ENCODE measurements at regions not wholly inside any gene's neighbourhood (a gene's known extent, or its start where the extent isn't known, plus 50 kb on each side); places are given as distances from the start of the nearest gene placed in this dataset.

DNA sequence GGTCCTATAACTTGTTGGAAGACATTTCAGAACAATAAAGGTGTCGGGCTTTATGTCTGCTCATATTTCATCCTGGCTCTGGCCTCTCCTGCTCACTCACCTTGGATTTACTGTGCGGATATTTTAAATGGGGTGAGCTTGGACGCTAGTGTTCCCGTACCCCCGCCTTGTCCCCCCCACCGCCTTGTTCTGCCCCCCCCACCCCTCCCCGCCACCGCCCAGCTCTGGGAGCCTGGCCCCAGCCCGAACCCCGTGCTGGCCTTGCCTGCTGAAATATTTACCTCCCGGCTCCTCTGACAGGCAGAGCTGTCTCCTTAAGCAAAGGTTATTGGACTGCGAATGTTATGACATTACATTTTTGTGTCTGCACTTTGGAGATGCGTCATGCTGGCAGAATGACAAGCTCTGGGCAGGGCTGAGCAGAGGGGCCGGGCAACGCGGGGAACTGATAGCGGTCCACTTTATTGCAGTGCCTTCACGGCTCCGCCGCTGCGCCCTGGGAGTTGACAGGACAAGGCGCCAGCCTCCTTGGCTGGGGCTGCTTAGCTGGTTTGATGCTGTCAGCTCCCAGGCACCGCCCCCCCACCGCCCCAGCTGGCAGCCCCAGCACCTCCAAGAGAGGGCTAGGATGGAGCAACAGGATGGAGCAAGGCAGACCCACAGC is 222.5 kb upstream of the GSE1 start:
- DNase-seq (ENCODE audit: low read depth): peak; percentile 85

GRCh38 chr16:85391175-85391707 is 221.9 kb upstream of the GSE1 start:
- DNase-seq (ENCODE audit: low read depth): no peak

- no peak for DNase-seq (ENCODE audit: low read depth)
Measured at GRCh38 chr16:85391769-85392583, 221.1 kb upstream of the GSE1 start.

DNA sequence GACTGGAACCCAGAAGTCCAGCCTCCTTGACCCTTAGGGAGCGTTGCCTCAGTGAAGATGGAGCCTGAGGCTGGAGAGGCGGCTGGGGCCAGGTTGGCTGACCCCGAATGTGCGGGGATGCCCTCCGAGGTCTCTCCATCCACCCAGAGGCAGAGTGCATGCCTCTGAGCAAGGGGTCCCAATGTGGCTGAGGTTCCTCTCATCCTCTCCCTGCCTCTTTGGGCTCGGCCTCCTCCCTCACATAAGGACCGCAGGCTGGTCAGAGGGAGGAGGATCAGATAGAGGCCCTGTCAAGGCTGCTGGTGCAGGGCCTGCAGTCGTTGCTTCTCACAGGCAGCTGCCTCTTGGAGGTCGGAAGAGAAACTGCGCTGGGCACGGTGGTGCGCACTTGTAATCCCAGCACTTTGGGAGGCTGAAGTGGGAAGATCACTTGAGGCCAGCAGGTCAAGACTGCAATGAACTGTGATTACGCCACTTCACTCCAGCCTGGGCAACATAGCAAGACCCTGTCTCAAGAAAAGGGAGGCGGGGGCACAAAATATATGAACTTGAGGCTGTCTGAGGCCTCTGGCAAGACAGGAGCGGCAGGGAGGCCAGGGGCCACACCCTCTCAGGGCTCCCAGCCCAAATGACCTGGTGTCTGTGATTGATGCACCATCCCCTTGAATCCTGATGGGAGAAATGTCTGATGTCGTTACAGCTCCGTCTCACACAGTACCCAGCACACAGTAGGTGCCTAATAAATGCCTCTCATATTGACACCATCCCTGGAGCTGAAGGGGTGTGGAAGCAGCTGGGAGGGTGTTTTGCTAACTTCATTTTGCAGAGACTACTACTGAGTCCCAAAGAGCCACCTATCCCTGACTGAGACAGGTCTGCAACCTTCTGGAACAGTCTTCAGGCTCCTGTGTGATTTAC is 220.1 kb upstream of the GSE1 start:
- DNase-seq (ENCODE audit: low read depth): no peak

DNA sequence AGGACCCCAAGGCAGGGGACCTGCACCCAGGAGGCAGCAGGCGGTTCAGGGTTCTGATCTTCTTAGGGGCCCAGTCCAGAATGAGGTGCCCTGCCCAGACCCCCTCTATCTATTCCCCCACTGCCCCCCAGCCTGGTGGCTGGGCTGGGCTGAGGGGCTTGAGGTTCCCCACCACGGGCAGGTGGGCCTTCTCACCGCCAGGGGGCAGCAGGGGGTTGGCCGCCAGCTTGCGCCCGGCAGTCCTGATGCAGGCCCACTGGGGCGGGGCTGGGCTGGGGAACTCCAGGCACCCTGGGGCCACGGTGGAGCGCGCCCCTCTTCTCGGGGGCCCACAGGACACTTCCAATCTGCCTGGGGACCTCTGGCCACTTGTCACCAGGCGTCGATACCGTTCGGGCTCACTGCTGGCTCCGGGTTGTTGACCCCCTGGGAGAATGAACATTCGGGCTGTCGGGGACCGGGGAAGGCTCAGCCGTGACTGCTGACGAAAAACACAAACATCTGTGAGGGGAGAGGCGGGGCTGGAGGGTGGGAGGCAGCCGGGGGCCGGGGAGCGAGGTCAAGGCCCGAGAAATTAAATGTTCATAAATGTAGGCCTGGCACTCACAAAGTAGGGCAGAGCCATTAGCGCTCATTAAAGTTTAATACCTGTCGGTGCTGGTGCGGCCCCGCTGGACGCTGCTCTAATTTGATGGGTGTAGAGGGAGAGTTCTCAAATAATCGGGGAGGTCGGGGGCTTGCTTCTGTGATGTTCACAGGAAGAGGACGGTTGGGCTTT is 219.3 kb upstream of the GSE1 start:
- DNase-seq (ENCODE audit: low read depth): peak; percentile 15

DNA sequence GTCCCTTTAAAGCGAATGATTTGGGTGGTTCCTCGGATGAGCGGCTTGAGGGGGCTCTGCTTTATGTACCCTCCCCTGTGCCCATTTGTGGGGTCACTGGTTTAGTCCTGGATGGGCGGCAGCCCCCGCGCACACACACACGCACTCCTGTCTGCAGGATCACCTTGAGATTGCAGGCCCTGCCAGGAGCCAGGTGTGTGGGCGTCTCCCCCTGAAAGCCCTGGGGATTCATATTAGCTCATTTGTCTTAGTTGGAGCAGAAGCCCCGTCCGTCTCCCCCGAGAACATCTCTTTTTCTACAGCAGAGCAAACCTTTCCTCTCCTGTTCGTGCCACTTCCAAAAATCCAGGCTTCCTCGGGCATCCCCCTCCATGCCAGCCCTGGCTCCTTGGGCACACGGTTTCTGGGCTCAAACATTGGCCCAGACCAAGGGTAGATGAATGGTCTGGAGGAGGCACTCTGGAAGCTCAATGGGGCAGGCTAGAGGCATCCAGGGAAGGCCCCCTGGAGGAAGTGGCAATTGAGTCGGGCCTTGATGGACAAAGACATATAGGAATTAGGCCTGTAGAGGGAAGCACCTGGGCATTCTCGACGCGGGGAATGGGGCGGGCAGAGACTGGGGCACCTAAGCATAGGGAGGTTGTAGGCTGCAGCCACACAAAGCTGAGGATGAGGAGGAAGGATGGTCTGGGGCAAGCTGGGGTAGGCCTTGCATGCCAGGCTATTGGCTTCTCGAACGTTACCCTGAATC is 218.5 kb upstream of the GSE1 start:
- DNase-seq (ENCODE audit: low read depth): no peak

- peak; percentile 98 for DNase-seq (ENCODE audit: low read depth)
Measured at GRCh38 chr16:85395207-85395912, 217.8 kb upstream of the GSE1 start.

DNA sequence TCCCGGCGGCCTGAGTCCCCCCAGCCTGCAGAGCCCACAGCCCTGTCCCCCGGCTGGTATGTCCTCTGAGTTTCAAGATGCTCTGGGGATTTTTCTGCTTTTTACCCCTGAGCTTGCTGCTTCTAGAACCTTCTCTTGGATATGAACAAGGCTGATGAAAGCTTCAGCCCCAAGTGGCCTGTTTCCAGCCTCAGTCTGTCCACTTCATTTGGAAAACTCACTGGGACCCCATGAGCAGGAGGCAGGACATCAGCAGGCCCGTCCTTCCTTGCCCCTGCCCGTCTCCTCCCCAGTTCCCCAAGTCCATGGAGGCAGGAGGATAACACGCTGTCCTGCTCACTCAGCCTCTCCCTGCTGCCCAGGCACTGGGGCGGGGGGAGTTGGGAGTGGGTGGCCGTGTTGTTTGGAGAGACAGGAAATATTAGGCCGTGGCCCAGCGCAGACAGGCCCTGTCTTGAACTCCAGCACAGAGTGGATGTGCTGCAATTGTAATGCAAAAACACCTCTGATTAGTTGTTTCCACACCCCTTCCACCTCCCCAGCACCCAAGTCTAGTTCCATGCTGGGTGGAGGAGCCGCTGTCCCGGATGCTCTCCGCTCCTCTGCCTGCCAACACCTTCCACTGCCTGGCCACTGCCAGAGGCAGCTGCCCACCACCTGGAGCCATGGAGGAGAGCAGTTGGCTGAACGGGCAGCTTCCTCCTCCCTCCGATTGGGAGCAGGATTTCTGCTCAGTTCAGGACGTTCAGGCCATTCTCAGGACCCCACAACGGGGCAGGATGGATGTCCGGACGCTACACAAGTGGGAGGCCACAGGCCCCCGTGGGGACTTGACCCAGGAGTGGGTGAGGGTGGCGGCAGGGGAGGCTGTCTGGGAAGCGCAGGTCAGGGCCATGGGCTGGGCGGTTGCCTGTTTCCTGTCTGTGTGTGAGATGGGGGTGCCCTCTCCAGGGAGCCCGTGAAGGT is 216.9 kb upstream of the GSE1 start:
- peak; percentile 10 for DNase-seq (ENCODE audit: low read depth)

DNA sequence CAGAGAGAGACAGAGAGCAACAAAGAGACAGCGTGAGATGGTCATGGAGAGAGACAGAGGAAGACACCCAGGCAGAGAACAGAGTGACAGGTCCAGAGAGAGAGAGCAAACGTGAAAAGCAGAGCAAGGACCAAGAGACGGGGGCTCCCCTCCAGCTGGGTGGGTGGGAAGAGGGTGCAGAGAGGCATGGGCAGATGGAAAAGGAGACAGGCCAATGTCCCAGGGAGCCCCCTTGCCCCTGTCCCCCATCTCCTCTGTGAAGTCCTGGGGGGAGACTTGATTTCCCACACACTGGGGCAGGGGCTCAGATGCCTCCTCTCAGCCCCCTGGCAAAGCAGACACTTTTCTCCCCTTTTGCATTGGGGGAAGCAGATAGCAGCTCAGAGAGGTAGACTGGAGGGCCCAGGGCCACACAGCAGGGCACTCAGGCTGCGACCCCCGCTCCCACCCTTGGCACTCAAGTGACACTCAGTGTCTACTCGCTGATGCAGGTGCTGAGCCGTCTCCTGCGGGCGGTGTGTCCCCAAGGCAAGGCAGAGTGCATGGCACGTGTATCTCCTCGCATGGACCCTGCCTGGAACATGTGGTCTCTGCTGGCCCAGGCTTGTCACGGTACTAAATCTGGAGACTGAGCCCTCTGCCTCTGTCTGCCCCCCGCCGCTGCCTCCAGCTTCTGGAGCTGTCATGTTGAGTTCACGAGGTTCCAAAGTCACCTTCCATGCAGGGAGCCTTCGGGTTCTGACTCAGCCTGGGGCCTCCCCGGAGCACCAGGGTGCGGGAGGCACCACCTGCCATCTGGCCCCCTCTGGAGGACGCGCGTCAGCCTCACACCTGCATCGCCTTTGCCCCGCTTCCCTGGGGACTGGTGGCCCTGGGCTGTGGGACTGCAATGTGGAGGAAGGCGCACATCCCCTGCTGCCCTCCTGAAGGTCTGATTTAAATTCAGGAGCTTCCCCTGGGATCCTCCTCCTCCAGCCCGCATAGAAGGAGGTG is 215.9 kb upstream of the GSE1 start:
- DNase-seq (ENCODE audit: low read depth): no peak

DNA sequence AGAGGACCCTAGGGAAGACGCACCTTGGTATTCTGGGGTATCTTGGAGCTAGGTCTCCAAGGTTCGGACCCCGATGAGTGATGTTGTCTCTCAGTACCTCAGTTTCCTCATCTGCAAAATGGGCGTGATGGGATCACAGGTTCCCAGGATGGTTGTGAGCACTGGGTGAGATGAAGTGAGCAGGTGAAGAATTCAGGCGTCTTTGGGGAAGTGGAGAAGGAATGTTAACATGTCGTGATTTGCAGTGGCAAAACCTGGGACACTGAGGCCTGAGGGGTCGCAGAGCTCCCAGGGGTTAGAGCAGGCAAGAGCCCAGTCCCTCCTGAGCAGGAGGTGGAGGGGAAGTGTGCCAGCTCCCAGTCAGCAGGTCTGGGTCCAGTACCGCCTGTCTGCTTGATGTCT is 215.1 kb upstream of the GSE1 start:
- no peak for DNase-seq (ENCODE audit: low read depth)

DNA sequence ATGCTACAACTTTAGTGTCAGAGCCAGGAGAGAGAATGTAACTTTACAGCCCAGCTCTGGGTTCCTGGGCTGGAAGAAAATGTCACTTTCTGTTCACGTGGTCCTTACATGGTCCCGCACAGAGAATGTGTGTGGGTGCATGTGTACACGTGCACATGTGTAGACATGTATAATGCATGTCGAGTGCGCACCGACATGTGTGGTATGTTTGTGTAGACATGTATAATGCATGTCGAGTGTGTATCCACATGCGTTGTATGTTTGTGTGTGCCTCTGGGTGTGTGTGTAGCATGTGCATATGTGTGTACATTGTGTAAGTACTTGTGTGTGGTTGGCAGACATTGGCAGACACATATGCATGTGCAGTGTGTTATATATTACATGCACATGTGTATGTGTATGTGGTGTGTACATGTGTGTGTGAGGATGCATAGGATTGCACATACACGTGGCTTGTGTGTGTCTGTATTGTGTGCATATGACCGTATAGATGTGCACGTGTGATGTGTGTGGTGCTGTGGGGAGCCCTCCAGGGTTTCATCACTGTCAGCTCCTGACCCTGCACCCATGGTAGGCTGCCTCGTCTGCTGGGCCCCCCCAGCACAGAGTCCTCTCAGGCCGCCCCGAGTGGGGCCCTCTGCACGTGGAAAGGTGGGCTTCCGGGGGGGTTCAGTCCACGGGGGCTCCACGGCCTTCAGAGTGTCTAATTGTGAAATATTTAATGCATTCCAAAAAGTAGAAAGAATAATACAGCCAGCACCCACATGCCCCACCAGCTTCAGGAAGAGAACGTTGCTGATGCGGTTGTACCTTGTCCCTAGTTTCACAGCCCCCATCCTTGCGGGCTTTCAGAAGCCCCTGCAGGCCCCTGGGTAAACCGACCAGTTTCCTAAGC is 214.2 kb upstream of the GSE1 start:
- no peak for DNase-seq (ENCODE audit: low read depth)

DNA sequence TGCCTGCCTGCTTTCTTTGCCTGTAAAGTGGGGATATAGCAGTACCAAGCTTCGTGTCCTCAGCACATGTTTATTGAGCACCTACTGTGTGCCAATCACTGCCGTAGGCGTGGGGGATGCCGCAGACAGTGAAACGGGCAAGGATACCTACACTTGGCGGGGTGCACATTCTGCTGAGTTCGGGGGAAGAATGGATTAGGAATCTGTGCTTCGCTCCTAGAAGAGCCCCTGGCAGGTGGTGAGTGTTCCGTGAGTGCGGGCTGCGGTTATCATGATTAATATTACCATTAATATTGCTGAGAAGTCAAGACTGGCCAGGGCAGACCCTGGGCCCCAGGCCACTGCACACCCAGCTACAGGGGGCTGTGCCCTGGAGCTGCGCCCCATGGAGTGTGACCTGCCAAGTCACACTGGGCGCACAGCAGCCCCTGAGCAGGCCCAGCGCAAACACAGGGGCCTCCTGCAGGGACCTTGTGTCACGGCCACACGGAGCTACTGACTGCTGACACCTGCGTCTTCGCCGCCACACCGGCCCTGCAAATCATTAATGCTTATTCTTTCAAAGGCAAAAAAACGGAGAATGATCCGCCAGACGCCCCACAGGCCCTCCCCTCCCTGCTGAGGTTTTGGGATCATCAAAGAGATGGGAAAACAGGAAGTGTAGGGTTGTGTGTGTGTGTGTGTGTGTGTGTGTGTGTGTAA is 213.4 kb upstream of the GSE1 start:
- no peak for DNase-seq (ENCODE audit: low read depth)

GRCh38 chr16:85400305-85401205 is 212.6 kb upstream of the GSE1 start:
- no peak for DNase-seq (ENCODE audit: low read depth)

DNA sequence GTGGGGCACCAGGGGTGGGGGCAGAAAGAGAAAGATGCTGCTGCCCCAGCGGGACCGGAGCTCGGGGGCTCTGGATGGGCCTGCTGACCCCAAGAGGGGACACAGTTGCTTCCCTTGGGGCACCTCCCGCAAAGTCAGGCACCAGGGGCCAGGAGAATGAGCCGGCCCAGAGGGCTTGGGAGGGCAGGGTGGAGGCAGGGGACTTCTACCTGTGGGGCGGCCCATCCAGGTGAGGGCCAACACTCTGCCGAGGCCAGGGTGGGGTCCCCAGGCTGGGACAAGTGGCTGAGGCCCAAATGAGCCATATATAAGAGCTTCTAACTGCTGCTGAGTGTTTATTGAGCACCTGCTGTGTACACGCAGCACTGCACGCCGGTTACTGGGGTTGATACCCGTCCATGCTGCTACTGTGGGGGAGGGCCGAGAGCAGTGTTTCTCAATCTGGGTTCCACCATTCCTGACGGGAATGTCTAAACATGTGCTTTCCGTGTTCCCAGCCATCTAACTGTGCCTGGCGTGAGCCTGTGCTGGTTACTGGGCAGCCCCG is 211.7 kb upstream of the GSE1 start:
- no peak for DNase-seq (ENCODE audit: low read depth)
